Naive thymus-derived CD4-positive, alpha-beta T cell (primary cell): ENCODE measurements at regions not wholly inside any gene's neighbourhood (a gene's known extent, or its start where the extent isn't known, plus 50 kb on each side); places are given as distances from the start of the nearest gene placed in this dataset.
"Not testable (repeated sequence)": the region's sequence is repeated elsewhere in the genome, so short reads cannot be mapped to it uniquely, and the experiment has no call there.

ENCODE experiments used
- ATAC-seq: fragments of 150-1000 bp; cut with Tn5 transposase; 2 replicates; pipeline ENCODE4 v1.10.0; 2021; ENCODE audit warnings: mild to moderate bottlenecking, moderate library complexity
- CTCF ChIA-PET: fragments of 350-600 bp; sonication (Branson Sonifier 250); formaldehyde crosslinking; loops from one replicate; lab custom pipeline; 2021; ENCODE audit warnings: antibody characterized with exemption; lab: Charles Lee
- POLR2A ChIA-PET: fragments of 350-600 bp; sonication (Branson Sonifier 250); formaldehyde crosslinking; loops from one replicate; lab custom pipeline; 2021; ENCODE audit warnings: antibody characterized with exemption, inconsistent platforms; lab: Charles Lee
- DNase-seq, 9 donors: peaks; one replicate each; pipeline versions ENCODE4 v3.0.0 to v3.0.0-alpha.2; 2020 to 2022; ENCODE audit warnings: mixed read lengths in 1 of 9
- H3K27ac ChIP-seq: one replicate; pipeline ENCODE4 v1.7.0; 2013; ENCODE audit warnings: mild to moderate bottlenecking, low read depth, low read length, moderate library complexity
- H3K27me3 ChIP-seq, 2 donors: one replicate each; pipeline ENCODE4 v1.7.0; 2013; ENCODE audit warnings: low read length in 2 of 2, mild to moderate bottlenecking in 2 of 2, moderate library complexity in 2 of 2; ENCODE audit not compliant: control insufficient read depth in 2 of 2, insufficient read depth in 2 of 2
- H3K36me3 ChIP-seq, 3 experiments: 1 replicate in 2 of 3; 2 replicates in 1 of 3; pipeline ENCODE4 v1.7.0; 2013; ENCODE audit warnings: low read length in 3 of 3, mild to moderate bottlenecking in 3 of 3, moderate library complexity in 1 of 3; ENCODE audit not compliant: insufficient read depth in 3 of 3, control insufficient read depth in 2 of 3
- H3K4me1 ChIP-seq, 2 donors: one replicate each; pipeline ENCODE4 v1.7.0; 2013; ENCODE audit warnings: low read length in 2 of 2, mild to moderate bottlenecking in 2 of 2, moderate library complexity in 1 of 2; ENCODE audit not compliant: control insufficient read depth in 2 of 2, insufficient read depth in 2 of 2
- H3K4me3 ChIP-seq: 2 replicates; pipeline ENCODE4 v1.7.0; 2013; ENCODE audit warnings: mild to moderate bottlenecking, low read length
- H3K9me3 ChIP-seq, 3 experiments: 1 replicate in 2 of 3; 2 replicates in 1 of 3; pipeline ENCODE4 v1.7.0; 2013; ENCODE audit warnings: low read length in 3 of 3; ENCODE audit not compliant: control insufficient read depth in 2 of 3
- H3K27ac Mint-ChIP-seq, 9 donors: one replicate each; pipeline ENCODE4 v1.8.0; 2020 to 2022; ENCODE audit warnings: mixed read lengths in 9 of 9, mild to moderate bottlenecking in 8 of 9, moderate library complexity in 5 of 9, inconsistent platforms in 2 of 9
- H3K27me3 Mint-ChIP-seq, 5 donors: one replicate each; pipeline ENCODE4 v1.8.0; 2021 to 2022; ENCODE audit warnings: mixed read lengths in 5 of 5, mild to moderate bottlenecking in 1 of 5
- H3K36me3 Mint-ChIP-seq, 5 donors: one replicate each; pipeline ENCODE4 v1.8.0; 2020 to 2022; ENCODE audit warnings: mixed read lengths in 5 of 5, mild to moderate bottlenecking in 3 of 5, inconsistent platforms in 1 of 5
- H3K4me1 Mint-ChIP-seq, 7 donors: one replicate each; pipeline ENCODE4 v1.8.0; 2020 to 2022; ENCODE audit warnings: mixed read lengths in 7 of 7, mild to moderate bottlenecking in 3 of 7, inconsistent platforms in 1 of 7
- H3K4me3 Mint-ChIP-seq, 10 donors: one replicate each; pipeline ENCODE4 v1.8.0; 2020 to 2022; ENCODE audit warnings: mild to moderate bottlenecking in 10 of 10, mixed read lengths in 10 of 10, moderate library complexity in 6 of 10, inconsistent platforms in 2 of 10
- H3K9me3 Mint-ChIP-seq, 11 donors: one replicate each; pipeline ENCODE4 v1.8.0; 2020 to 2022; ENCODE audit warnings: mixed read lengths in 11 of 11, mild to moderate bottlenecking in 4 of 11, inconsistent platforms in 1 of 11, moderate library complexity in 1 of 11
- intact Hi-C, 2 donors: fragments of 100-400 bp; cut with micrococcal nuclease; formaldehyde crosslinking; loops; one replicate each; pipeline ENCODE4 v1.15.1; 2023

DNA sequence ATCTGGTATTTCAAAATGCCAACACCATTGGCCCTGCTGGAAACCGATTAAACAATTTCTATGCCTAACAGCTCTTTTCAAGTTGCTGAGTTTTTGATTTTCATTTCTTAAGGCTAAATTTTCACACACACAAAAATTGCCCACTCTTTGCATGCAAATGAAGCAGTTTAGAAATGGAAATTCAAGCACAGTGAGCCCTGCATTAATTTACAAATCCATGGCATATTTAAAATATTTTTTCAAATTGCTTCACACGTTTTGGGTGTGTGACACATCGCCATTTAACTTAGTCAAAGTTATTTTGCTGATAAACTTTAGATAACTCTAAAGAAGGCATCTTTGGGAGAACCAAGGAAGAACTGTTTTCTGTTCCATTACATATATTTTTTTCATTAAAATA lies 184.8 kb downstream of the TXNL1 start:
- Histone ChIP-seq H3K4me1 (no peaks in the 10 kb centered on the region), H3K27me3 (no peaks in the 10 kb centered on the region), H3K9me3 (no peaks in the 10 kb centered on the region), H3K36me3 (no peaks in the 10 kb centered on the region), H3K4me3 (no peak overlapping the region), H3K27ac (no peak overlapping the region)
- Mint-ChIP-seq H3K27ac (no peak overlapping the region), H3K36me3 (no peaks in the 10 kb centered on the region), H3K27me3 (peaks cover 0 to 20% (median 13%) of the 10 kb centered on the region in 5 donors), H3K9me3 (peaks cover 0 to 5% (median 0%) of the 10 kb centered on the region in 11 donors), H3K4me1 (no peaks in the 10 kb centered on the region), H3K4me3 (no peak overlapping the region)
- intact Hi-C loops: no loop called here
- DNase-seq (no peak), ATAC-seq (no peak)
- POLR2A ChIA-PET: no interaction called here
- CTCF ChIA-PET: no interaction called here

- Histone ChIP-seq H3K27me3 (no peaks in the 10 kb centered on the region), H3K9me3 (no peaks in the 10 kb centered on the region), H3K27ac (no peak overlapping the region), H3K4me1 (no peaks in the 10 kb centered on the region), H3K36me3 (no peaks in the 10 kb centered on the region), H3K4me3 (no peak overlapping the region)
- Mint-ChIP-seq H3K27me3 (peaks cover 0 to 20% (median 7%) of the 10 kb centered on the region in 5 donors), H3K9me3 (peaks cover 0 to 5% (median 0%) of the 10 kb centered on the region in 11 donors), H3K36me3 (no peaks in the 10 kb centered on the region), H3K27ac (no peak overlapping the region), H3K4me1 (no peaks in the 10 kb centered on the region), H3K4me3 (no peak overlapping the region)
- intact Hi-C loops: no loop called here
- POLR2A ChIA-PET: no interaction called here
- CTCF ChIA-PET: no interaction called here
- ATAC-seq: no peak
- DNase-seq: no peak
These were observed 187.2 kb downstream of the TXNL1 start for GRCh38 chr18:56451188-56451587.

DNA sequence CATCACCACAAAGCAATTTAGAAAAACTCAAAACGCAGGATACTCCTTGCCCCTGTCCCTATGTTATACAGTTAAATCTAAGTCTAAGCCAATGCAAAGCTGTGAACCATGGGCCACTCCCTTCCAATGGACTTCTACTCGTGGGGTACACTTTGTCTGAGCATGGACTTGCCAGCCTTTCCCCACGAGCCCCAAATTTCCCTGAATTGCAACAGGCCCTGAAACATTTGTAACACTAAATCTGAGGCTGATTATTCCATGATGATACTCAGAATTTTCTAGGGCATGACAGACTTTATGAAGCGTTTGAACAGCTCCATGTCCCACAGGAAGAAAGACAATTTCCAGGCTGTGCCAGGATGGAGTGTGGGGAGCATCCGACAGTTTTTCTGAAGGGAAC lies 189.6 kb downstream of the TXNL1 start:
- no peak overlapping the region for H3K4me3 ChIP-seq
- H3K27me3 ChIP-seq: no peaks in the 10 kb centered on the region
- peaks cover 0 to 4% (median 0%) of the 10 kb centered on the region in 11 donors for H3K9me3 Mint-ChIP-seq
- H3K36me3 Mint-ChIP-seq: no peaks in the 10 kb centered on the region
- ChIA-PET CTCF (no interaction called here), POLR2A (no interaction called here)
- no peaks in the 10 kb centered on the region for H3K9me3 ChIP-seq
- ATAC-seq (no peak), DNase-seq (no peak)
- peaks cover 0 to 12% (median 0%) of the 10 kb centered on the region in 5 donors for H3K27me3 Mint-ChIP-seq
- H3K36me3 ChIP-seq: no peaks in the 10 kb centered on the region
- no peak overlapping the region for H3K4me3 Mint-ChIP-seq
- no peak overlapping the region for H3K27ac Mint-ChIP-seq
- intact Hi-C loops: no loop called here
- H3K27ac ChIP-seq: no peak overlapping the region
- H3K4me1 Mint-ChIP-seq: no peaks in the 10 kb centered on the region
- no peaks in the 10 kb centered on the region for H3K4me1 ChIP-seq

GRCh38 chr18:56445422-56445821 lies 193.0 kb downstream of the TXNL1 start:
- Mint-ChIP-seq H3K4me3 (no peak overlapping the region), H3K27ac (no peak overlapping the region), H3K27me3 (peaks cover 0 to 6% (median 0%) of the 10 kb centered on the region in 5 donors), H3K4me1 (peaks cover 0 to 3% (median 0%) of the 10 kb centered on the region in 7 donors), H3K36me3 (no peaks in the 10 kb centered on the region), H3K9me3 (peaks cover 0 to 11% (median 2%) of the 10 kb centered on the region in 11 donors)
- DNase-seq (no peak), ATAC-seq (no peak)
- no peaks in the 10 kb centered on the region for H3K4me1 ChIP-seq
- intact Hi-C loops: no loop called here
- CTCF ChIA-PET: no interaction called here
- no peak overlapping the region for H3K27ac ChIP-seq
- POLR2A ChIA-PET: no interaction called here
- no peaks in the 10 kb centered on the region for H3K9me3 ChIP-seq
- no peak overlapping the region for H3K4me3 ChIP-seq
- H3K36me3 ChIP-seq: no peaks in the 10 kb centered on the region
- H3K27me3 ChIP-seq: no peaks in the 10 kb centered on the region

GRCh38 chr18:56444201-56444600 lies 194.2 kb downstream of the TXNL1 start:
- intact Hi-C loops: no loop called here
- Histone ChIP-seq H3K4me1 (no peaks in the 10 kb centered on the region), H3K36me3 (no peaks in the 10 kb centered on the region), H3K9me3 (no peaks in the 10 kb centered on the region), H3K4me3 (no peak overlapping the region), H3K27me3 (no peaks in the 10 kb centered on the region), H3K27ac (no peak overlapping the region)
- ChIA-PET POLR2A (no interaction called here), CTCF (no interaction called here)
- peaks cover 0 to 3% (median 0%) of the 10 kb centered on the region in 7 donors for H3K4me1 Mint-ChIP-seq
- ATAC-seq (no peak), DNase-seq (no peak)
- peaks cover 0 to 6% (median 0%) of the 10 kb centered on the region in 5 donors for H3K27me3 Mint-ChIP-seq
- H3K27ac Mint-ChIP-seq: no peak overlapping the region
- H3K36me3 Mint-ChIP-seq: no peaks in the 10 kb centered on the region
- H3K9me3 Mint-ChIP-seq: peaks cover 0 to 19% (median 0%) of the 10 kb centered on the region in 11 donors
- no peak overlapping the region for H3K4me3 Mint-ChIP-seq

DNA sequence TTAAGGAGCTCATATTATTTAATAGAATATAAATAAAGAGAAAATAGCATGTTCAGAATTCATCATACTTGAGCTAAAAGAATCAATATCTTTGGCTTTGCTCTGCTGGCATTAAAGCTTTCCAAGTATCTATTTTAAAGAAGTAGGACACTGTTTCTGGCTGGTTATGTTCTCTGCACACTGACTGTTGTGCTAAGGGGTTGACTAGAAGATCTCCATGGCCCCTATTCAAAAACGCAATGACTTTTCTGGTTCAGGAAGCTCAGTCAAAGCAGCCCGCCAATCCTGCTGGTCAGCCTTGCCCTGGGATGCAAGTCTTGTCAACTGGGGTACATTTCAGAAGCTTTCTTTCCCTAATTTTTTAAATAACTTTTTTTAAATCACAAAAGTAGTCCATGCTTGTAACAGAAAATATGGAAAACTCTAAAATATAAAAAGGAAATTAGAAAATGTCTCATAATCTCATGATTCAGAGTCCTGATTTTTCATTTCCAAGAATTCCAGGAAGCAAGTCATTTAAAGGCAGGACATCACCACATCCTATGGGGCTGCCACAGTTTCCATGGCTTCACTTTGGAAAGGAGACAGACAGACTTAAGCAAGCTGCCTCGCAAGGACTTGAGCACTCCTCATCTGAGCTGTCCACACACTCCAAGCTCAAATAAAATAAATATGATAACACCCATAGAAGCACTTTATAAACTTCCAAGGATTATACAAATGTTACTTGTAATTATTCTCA lies 195.1 kb downstream of the TXNL1 start:
- H3K27me3 ChIP-seq: no peaks in the 10 kb centered on the region
- no peak for ATAC-seq
- no peaks in the 10 kb centered on the region for H3K9me3 ChIP-seq
- no peak overlapping the region for H3K4me3 Mint-ChIP-seq
- no peaks in the 10 kb centered on the region for H3K4me1 ChIP-seq
- H3K4me3 ChIP-seq: no peak overlapping the region
- no peak overlapping the region for H3K27ac ChIP-seq
- POLR2A ChIA-PET: no interaction called here
- no peak overlapping the region for H3K27ac Mint-ChIP-seq
- peaks cover 0 to 5% (median 0%) of the 10 kb centered on the region in 5 donors for H3K27me3 Mint-ChIP-seq
- no peaks in the 10 kb centered on the region for H3K36me3 ChIP-seq
- DNase-seq: no peak
- intact Hi-C loops: no loop called here
- H3K36me3 Mint-ChIP-seq: no peaks in the 10 kb centered on the region
- CTCF ChIA-PET: no interaction called here
- H3K9me3 Mint-ChIP-seq: peaks cover 0 to 25% (median 0%) of the 10 kb centered on the region in 11 donors
- H3K4me1 Mint-ChIP-seq: peaks cover 0 to 3% (median 0%) of the 10 kb centered on the region in 7 donors

GRCh38 chr18:56438480-56438879 lies 199.9 kb downstream of the TXNL1 start:
- peaks cover 0 to 31% (median 0%) of the 10 kb centered on the region in 11 donors for H3K9me3 Mint-ChIP-seq
- H3K36me3 ChIP-seq, CTCF ChIA-PET, H3K27ac Mint-ChIP-seq, H3K27ac ChIP-seq, H3K27me3 ChIP-seq, H3K36me3 Mint-ChIP-seq, H3K4me3 Mint-ChIP-seq, H3K9me3 ChIP-seq, H3K4me1 Mint-ChIP-seq, ATAC-seq, H3K4me3 ChIP-seq, DNase-seq, POLR2A ChIA-PET, intact Hi-C loops, H3K4me1 ChIP-seq: not testable (repeated sequence)
- H3K27me3 Mint-ChIP-seq: peaks cover 0 to 14% (median 0%) of the 10 kb centered on the region in 5 donors
